ENCODE measurements at regions not wholly inside any gene's neighbourhood (a gene's known extent, or its start where the extent isn't known, plus 50 kb on each side); places are given as distances from the start of the nearest gene placed in this dataset.

DNA sequence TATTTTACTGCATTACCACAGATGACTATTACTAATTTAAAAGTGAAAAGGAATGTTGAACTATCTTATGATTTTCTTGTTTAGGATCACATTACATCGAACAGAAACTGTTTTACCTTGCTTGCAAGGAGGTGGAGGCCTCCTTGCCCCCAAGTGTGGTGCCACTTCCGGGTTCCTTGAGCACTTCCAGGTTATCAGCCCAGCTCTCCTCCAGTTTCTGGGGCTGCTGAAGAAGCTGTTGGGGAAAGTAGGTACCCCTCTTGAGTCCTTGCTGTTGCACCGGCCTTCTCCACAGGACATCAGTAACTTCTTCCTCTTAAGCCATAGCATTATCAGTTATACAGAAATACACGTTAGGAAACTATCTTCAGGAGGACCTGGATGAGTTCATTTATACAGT is 278.2 kb downstream of the DMRT2 start:
- DNase-seq (ENCODE audit: low read depth in 1 of 2, low spot score in 1 of 2) (no peak), ATAC-seq (no peak), FAIRE-seq (no peak)
- Histone ChIP-seq H3K9me3 (no peaks in the 10 kb centered on the region), H3K4me1 (no peaks in the 10 kb centered on the region), H3K4me2 (no peak overlapping the region), H3K4me3 (no peak overlapping the region), H3K27ac (no peak overlapping the region)
- ChIA-PET CTCF (no interaction called here), POLR2A (no interaction called here)
- 5% methylated on average over 4 of the region's 4 CpGs for WGBS (ENCODE audit: missing lambda C conversion rate)
- TF ChIP-seq, protein P1, sequence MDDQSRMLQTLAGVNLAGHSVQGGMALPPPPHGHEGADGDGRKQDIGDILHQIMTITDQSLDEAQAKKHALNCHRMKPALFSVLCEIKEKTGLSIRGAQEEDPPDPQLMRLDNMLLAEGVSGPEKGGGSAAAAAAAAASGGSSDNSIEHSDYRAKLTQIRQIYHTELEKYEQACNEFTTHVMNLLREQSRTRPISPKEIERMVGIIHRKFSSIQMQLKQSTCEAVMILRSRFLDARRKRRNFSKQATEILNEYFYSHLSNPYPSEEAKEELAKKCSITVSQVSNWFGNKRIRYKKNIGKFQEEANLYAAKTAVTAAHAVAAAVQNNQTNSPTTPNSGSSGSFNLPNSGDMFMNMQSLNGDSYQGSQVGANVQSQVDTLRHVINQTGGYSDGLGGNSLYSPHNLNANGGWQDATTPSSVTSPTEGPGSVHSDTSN (IDR thresholded peaks at IDR 0.05), result no peak
- no peak for TF ChIP-seq ZFP36 (IDR thresholded peaks at IDR 0.05; ENCODE audit: borderline replicate concordance, partially characterized antibody)
- TF ChIP-seq, protein P2, sequence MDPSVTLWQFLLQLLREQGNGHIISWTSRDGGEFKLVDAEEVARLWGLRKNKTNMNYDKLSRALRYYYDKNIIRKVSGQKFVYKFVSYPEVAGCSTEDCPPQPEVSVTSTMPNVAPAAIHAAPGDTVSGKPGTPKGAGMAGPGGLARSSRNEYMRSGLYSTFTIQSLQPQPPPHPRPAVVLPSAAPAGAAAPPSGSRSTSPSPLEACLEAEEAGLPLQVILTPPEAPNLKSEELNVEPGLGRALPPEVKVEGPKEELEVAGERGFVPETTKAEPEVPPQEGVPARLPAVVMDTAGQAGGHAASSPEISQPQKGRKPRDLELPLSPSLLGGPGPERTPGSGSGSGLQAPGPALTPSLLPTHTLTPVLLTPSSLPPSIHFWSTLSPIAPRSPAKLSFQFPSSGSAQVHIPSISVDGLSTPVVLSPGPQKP (IDR thresholded peaks at IDR 0.05; ENCODE audit: low read depth, low read length), result no peak
- TF ChIP-seq TFCP2L1 (CRISPR knock-in tag; IDR thresholded peaks at IDR 0.05), result no peak
- TF ChIP-seq POLR2AphosphoS2 (conservative IDR thresholded peaks at IDR 0.05; ENCODE audit: low read length), result no peak
- TF ChIP-seq FOSL2 (IDR thresholded peaks at IDR 0.05), result no peak
- no peak for TF ChIP-seq FOSL2 (CRISPR knock-in tag; IDR thresholded peaks at IDR 0.05)

DNA sequence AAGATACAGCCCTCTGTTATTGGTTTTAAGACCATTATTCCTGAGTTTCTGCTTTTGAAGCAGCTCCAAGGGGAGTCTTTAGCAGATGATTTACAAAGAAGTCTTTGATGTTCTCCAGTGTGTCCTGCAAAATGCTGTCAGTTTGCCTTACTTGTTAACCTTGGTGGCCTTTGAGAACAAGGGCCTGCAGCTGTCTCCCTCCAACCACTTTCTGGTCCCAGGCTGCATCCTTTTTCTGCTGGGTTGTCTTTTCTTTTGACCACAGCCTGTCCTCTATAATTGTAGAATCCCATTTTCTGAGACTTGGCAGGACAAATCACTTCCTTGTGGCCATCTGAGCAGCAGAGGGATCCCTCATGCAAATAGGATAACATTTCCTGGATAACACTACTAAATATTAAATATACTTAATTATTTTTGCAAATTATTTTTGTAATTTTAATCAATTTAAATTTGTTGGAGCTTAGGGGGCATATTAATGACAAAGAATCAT is 281.4 kb downstream of the DMRT2 start:
- ATAC-seq (no peak), FAIRE-seq (no peak), DNase-seq (ENCODE audit: low read depth in 1 of 2, low spot score in 1 of 2) (no peak)
- Histone ChIP-seq H3K9me3 (no peaks in the 10 kb centered on the region), H3K4me1 (no peaks in the 10 kb centered on the region), H3K27ac (no peak overlapping the region), H3K4me2 (no peak overlapping the region), H3K4me3 (no peak overlapping the region)
- ChIA-PET CTCF (no interaction called here), POLR2A (no interaction called here)
- TF ChIP-seq JUNB (IDR thresholded peaks at IDR 0.05) (no peak), CEBPB (IDR thresholded peaks at IDR 0.05) (no peak), TFCP2L1 (CRISPR knock-in tag; IDR thresholded peaks at IDR 0.05) (no peak), KDM1A (IDR thresholded peaks at IDR 0.05; ENCODE audit: low read depth) (no peak), RCOR1 (IDR thresholded peaks at IDR 0.05; ENCODE audit: low read depth, low read length) (no peak), ESRRA (IDR thresholded peaks at IDR 0.05; ENCODE audit: borderline replicate concordance, low read length) (no peak), JUN (IDR thresholded peaks at IDR 0.05) (no peak), ZNF302 (CRISPR knock-in tag; IDR thresholded peaks at IDR 0.05) (no peak), RFX5 (IDR thresholded peaks at IDR 0.05) (no peak), NPAS2 (CRISPR knock-in tag; IDR thresholded peaks at IDR 0.05; ENCODE audit: borderline replicate concordance) (no peak), HOXA7 (CRISPR knock-in tag; IDR thresholded peaks at IDR 0.05) (no peak), TP53 (CRISPR knock-in tag; IDR thresholded peaks at IDR 0.05) (no peak)
- TF ChIP-seq, protein P3, sequence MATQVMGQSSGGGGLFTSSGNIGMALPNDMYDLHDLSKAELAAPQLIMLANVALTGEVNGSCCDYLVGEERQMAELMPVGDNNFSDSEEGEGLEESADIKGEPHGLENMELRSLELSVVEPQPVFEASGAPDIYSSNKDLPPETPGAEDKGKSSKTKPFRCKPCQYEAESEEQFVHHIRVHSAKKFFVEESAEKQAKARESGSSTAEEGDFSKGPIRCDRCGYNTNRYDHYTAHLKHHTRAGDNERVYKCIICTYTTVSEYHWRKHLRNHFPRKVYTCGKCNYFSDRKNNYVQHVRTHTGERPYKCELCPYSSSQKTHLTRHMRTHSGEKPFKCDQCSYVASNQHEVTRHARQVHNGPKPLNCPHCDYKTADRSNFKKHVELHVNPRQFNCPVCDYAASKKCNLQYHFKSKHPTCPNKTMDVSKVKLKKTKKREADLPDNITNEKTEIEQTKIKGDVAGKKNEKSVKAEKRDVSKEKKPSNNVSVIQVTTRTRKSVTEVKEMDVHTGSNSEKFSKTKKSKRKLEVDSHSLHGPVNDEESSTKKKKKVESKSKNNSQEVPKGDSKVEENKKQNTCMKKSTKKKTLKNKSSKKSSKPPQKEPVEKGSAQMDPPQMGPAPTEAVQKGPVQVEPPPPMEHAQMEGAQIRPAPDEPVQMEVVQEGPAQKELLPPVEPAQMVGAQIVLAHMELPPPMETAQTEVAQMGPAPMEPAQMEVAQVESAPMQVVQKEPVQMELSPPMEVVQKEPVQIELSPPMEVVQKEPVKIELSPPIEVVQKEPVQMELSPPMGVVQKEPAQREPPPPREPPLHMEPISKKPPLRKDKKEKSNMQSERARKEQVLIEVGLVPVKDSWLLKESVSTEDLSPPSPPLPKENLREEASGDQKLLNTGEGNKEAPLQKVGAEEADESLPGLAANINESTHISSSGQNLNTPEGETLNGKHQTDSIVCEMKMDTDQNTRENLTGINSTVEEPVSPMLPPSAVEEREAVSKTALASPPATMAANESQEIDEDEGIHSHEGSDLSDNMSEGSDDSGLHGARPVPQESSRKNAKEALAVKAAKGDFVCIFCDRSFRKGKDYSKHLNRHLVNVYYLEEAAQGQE (IDR thresholded peaks at IDR 0.05), result no peak

DNA sequence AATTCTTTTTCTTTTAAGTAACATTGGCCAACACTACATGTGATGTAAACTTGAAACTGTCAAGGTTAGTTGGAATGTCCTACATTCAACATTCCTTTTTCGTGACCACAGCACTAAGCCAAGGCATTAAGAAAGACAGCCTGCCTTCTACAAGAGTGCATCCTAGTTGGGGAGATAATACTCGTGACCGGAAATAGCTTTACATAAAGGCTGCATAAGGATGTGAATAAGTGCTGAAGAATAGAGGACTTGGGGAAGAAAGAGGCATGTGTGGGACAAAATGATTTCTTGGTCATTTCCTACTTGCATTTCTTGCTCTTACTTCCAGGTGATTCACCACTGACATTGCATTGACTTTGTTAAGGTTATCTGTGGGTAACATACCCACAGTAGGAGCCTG is 282.0 kb downstream of the DMRT2 start:
- H3K4me2 ChIP-seq, result no peak overlapping the region
- no peaks in the 10 kb centered on the region for H3K9me3 ChIP-seq
- TF ChIP-seq FOXS1 (CRISPR knock-in tag; IDR thresholded peaks at IDR 0.05) (no peak), CHD2 (IDR thresholded peaks at IDR 0.05; ENCODE audit: low read length, partially characterized antibody) (no peak), HOXB5 (CRISPR knock-in tag; IDR thresholded peaks at IDR 0.05) (no peak), ZSCAN20 (CRISPR knock-in tag; IDR thresholded peaks at IDR 0.05) (no peak), TFCP2L1 (CRISPR knock-in tag; IDR thresholded peaks at IDR 0.05) (no peak), FOSL2 (IDR thresholded peaks at IDR 0.05) (no peak), FOSL2 (CRISPR knock-in tag; IDR thresholded peaks at IDR 0.05) (no peak), NR3C1 (IDR thresholded peaks at IDR 0.05) (no peak), EHF (CRISPR knock-in tag; IDR thresholded peaks at IDR 0.05) (no peak), ESRRA (IDR thresholded peaks at IDR 0.05; ENCODE audit: borderline replicate concordance, low read length) (no peak), KDM5A (IDR thresholded peaks at IDR 0.05) (no peak), MAFK (IDR thresholded peaks at IDR 0.05; ENCODE audit: partially characterized antibody) (no peak), SREBF2 (IDR thresholded peaks at IDR 0.05) (no peak)
- TF ChIP-seq, protein P4, sequence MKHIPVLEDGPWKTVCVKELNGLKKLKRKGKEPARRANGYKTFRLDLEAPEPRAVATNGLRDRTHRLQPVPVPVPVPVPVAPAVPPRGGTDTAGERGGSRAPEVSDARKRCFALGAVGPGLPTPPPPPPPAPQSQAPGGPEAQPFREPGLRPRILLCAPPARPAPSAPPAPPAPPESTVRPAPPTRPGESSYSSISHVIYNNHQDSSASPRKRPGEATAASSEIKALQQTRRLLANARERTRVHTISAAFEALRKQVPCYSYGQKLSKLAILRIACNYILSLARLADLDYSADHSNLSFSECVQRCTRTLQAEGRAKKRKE (CRISPR knock-in tag; IDR thresholded peaks at IDR 0.05; ENCODE audit: low read depth), result no peak
- TF ChIP-seq, protein P5, sequence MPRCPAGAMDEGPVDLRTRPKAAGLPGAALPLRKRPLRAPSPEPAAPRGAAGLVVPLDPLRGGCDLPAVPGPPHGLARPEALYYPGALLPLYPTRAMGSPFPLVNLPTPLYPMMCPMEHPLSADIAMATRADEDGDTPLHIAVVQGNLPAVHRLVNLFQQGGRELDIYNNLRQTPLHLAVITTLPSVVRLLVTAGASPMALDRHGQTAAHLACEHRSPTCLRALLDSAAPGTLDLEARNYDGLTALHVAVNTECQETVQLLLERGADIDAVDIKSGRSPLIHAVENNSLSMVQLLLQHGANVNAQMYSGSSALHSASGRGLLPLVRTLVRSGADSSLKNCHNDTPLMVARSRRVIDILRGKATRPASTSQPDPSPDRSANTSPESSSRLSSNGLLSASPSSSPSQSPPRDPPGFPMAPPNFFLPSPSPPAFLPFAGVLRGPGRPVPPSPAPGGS (IDR thresholded peaks at IDR 0.05), result no peak
- POLR2A ChIA-PET, result no interaction called here
- DNase-seq (ENCODE audit: low read depth in 1 of 2, low spot score in 1 of 2), result no peak
- FAIRE-seq, result no peak
- CTCF ChIA-PET, result no interaction called here
- 2% methylated on average over 3 of the region's 3 CpGs for WGBS (ENCODE audit: missing lambda C conversion rate)
- H3K4me1 ChIP-seq, result no peaks in the 10 kb centered on the region
- no peak for ATAC-seq
- no peak overlapping the region for H3K27ac ChIP-seq
- H3K4me3 ChIP-seq, result no peak overlapping the region

Data from A549 (cell line).